Breast epithelium (tissue), 3 donors: ENCODE measurements at regions not wholly inside any gene's neighbourhood (a gene's known extent, or its start where the extent isn't known, plus 50 kb on each side); places are given as distances from the start of the nearest gene placed in this dataset.

Experiments
- CTCF ChIP-seq, 3 donors: fragments of 450-650 bp; IDR thresholded peaks; one replicate each; pipeline ENCODE4 v1.5.1; 2016 to 2017; ENCODE audit warnings: antibody characterized with exemption in 3 of 3, mild to moderate bottlenecking in 3 of 3, moderate library complexity in 3 of 3
- POLR2A ChIP-seq: fragments of 450-650 bp; IDR thresholded peaks from one replicate; pipeline ENCODE4 v1.6.1; 2016; ENCODE audit warnings: antibody characterized with exemption, mild to moderate bottlenecking, moderate library complexity

DNA sequence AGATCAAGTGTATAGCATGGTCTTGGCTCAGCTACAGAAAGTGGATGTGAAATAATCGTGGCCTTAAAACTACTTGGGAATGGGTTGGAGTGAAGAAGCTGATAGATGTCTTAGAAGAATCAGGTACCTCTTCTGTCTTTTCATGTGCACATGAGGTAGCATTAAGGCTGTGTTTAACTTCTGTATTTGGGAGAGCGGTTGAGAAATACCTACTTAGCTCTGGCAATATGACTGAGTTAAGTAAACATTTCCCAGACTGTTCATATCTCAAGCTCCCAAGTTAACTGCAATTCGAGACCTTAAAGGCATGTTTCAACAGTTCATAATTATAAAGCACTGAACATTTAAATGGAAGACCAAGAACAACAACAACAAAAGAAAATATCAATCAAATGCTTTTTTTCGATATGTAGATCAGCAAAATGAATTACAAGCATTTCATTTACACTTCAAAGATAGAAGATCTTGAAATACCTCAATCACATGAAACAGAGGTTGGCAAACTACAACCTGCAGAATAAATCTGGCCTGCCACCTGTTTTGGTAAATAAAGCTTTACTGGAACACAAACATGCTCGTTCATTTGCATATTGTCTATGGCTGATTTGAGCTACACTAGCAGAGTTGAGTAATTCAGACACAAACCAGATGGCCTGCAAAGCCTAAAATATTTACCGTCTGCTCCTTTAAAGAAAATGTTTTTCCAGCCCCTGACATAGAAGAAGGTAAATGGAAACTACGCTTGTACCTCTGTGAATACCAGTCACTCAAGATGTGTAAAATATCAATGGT is 337.1 kb upstream of the GLI3 start:
- TF ChIP-seq CTCF (IDR thresholded peaks at IDR 0.05) (no peak), POLR2A (no peak)
